Heart left ventricle (tissue), 16 donors: ENCODE measurements at regions not wholly inside any gene's neighbourhood (a gene's known extent, or its start where the extent isn't known, plus 50 kb on each side); places are given as distances from the start of the nearest gene placed in this dataset.

Experiments used
- ATAC-seq, 4 donors: fragments of 200-7000 bp; cut with Tn5 transposase; one replicate each; pipeline ENCODE4 v1.9.1; 2020 to 2022; ENCODE audit warnings: moderate library complexity in 4 of 4, mild to moderate bottlenecking in 3 of 4, moderate number of reproducible peaks in 1 of 4
- DNase-seq, 5 donors: peaks; one replicate each; pipeline ENCODE4 v3.0.0-alpha.2; 2020
- H3K27ac ChIP-seq, 12 donors: fragments of 200-600 bp; sonication (generic) in 4 of 12; one replicate each; pipeline versions ENCODE4 v1.5.0 to v1.8.0; 2016 to 2022; ENCODE audit warnings: mild to moderate bottlenecking in 2 of 12
- H3K27me3 ChIP-seq, 9 donors: fragments of 200-600 bp; sonication (generic) in 2 of 9; one replicate each; pipeline versions ENCODE4 v1.5.1 to v1.8.0; 2016 to 2022; ENCODE audit warnings: mild to moderate bottlenecking in 3 of 9
- H3K36me3 ChIP-seq, 9 donors: fragments of 200-600 bp; sonication (generic) in 2 of 9; one replicate each; pipeline versions ENCODE4 v1.5.0 to v1.8.0; 2018 to 2022; ENCODE audit warnings: mild to moderate bottlenecking in 2 of 9
- H3K4me1 ChIP-seq, 12 donors: fragments of 200-600 bp; sonication (generic) in 4 of 12; one replicate each; pipeline versions ENCODE4 v1.5.0 to v1.8.0; 2016 to 2022; ENCODE audit warnings: mild to moderate bottlenecking in 3 of 12
- H3K4me3 ChIP-seq, 12 donors: fragments of 200-600 bp; sonication (generic) in 4 of 12; one replicate each; pipeline versions ENCODE4 v1.5.0 to v1.8.0; 2017 to 2022; ENCODE audit warnings: mild to moderate bottlenecking in 9 of 12, moderate library complexity in 4 of 12
- H3K9me3 ChIP-seq, 12 donors: fragments of 200-600 bp; sonication (generic) in 4 of 12; one replicate each; pipeline versions ENCODE4 v1.5.0 to v1.8.0; 2016 to 2022; ENCODE audit warnings: mild to moderate bottlenecking in 1 of 12
- POLR2A ChIP-seq, 2 donors: fragments of 450-650 bp; IDR thresholded peaks; one replicate each; pipeline ENCODE4 v1.6.1; 2017; ENCODE audit warnings: antibody characterized with exemption in 2 of 2, mild to moderate bottlenecking in 2 of 2, moderate library complexity in 2 of 2
- WGBS, 4 donors: extraction: QIAGEN DNeasy Blood & Tissue Kit in 2 of 4; methylation state at CpG; one replicate each; pipeline versions ENCODE4 v1.1.5 to v1.1.7; 2013 to 2018; 5-methylcytosine and 5-hydroxymethylcytosine counted together
- intact Hi-C, 10 donors: fragments of 100-400 bp; cut with DNase I; formaldehyde crosslinking; loops; one replicate each; pipeline versions ENCODE4 v1.11.1 to v1.14.2; 2022
- TF ChIP-seq, protein P1 (sequence below), 12 donors: fragments of 200-600 bp; sonication (generic) in 4 of 12; IDR thresholded peaks; one replicate each; pipeline versions ENCODE4 v1.5.0 to v1.8.0; 2018 to 2022; ENCODE audit warnings: antibody characterized with exemption in 12 of 12, mild to moderate bottlenecking in 5 of 12
- donor health status: ischemic (EF 13 %, LVEDD 7.1; RV severe dilation, severe dysfunction).
- donor health status: healthy with polysubstance abuse.
- donor health status: DM: no; HTN: yes; CAD: no.
- donor health status: DM: no; HTN: no; CAD: no.
- donor health status: ischemic (EF 25% LVEDD 6.9; RV normal size, moderate dysfunction).
- donor health status: ischemic (EF 25% LVEDD 5.7; RV mildly dilated, moderate dysfunction).
- donor health status: healthy.
- donor health status: DM: yes; HTN: yes; CAD: no.
- donor health status: ischemic (EF 35%, LVEDD 5.7; RV mildly dilated, moderate dysfunction).
- donor health status: nonischemic (EF 11% LVEDD 7.7; RV severe dilation, severe dysfunction).
- donor health status: DM: yes; HTN: yes; CAD: no.
- donor health status: PGD.
- donor health status: ischemic (EF 29% LVEDD 5.4; RV normal size, mild dysfunction).
- donor health status: nonischemic (EF 23%, LVEDD 6.1; RV moderate dilation, normal function).

DNA sequence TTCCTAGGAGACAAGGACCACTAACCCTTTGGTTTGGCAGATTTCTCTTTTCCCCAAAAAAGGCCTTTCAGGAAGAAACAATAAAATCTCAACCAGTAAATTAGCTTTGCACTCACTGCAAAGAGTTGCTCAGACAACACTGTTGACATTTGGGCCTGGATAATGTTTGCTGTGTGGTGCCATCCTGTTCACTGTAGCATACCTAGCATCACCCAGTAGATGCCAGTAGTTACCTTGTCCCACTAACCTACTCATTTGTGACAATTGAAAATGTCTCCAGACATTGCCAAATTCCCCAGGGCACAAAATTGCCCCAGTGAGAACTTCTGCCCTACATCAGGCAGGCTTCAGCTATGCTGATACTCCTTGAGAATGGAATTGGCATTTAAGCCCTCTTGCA, 177.0 kb upstream of the ERCC4 start:
- no peak overlapping the region for H3K27ac ChIP-seq
- ATAC-seq (no peak), DNase-seq (no peak)
- H3K4me1 ChIP-seq, result no peaks in the 10 kb centered on the region
- no peaks in the 10 kb centered on the region for H3K36me3 ChIP-seq
- no peaks in the 10 kb centered on the region for H3K27me3 ChIP-seq
- no peak overlapping the region for H3K4me3 ChIP-seq
- peaks cover 0 to 14% (median 2%) of the 10 kb centered on the region in 12 donors for H3K9me3 ChIP-seq
- TF ChIP-seq POLR2A (IDR thresholded peaks at IDR 0.05), result no peak
- TF ChIP-seq, protein P1, sequence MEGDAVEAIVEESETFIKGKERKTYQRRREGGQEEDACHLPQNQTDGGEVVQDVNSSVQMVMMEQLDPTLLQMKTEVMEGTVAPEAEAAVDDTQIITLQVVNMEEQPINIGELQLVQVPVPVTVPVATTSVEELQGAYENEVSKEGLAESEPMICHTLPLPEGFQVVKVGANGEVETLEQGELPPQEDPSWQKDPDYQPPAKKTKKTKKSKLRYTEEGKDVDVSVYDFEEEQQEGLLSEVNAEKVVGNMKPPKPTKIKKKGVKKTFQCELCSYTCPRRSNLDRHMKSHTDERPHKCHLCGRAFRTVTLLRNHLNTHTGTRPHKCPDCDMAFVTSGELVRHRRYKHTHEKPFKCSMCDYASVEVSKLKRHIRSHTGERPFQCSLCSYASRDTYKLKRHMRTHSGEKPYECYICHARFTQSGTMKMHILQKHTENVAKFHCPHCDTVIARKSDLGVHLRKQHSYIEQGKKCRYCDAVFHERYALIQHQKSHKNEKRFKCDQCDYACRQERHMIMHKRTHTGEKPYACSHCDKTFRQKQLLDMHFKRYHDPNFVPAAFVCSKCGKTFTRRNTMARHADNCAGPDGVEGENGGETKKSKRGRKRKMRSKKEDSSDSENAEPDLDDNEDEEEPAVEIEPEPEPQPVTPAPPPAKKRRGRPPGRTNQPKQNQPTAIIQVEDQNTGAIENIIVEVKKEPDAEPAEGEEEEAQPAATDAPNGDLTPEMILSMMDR (IDR thresholded peaks at IDR 0.05), result no peak
- intact Hi-C loops, result loop anchor here in 4 of 10 donors (5.0 to 10.0 kb wide), 2 partner anchors 122 to 129 kb away; no protein-coding TSS in a partner anchor

DNA sequence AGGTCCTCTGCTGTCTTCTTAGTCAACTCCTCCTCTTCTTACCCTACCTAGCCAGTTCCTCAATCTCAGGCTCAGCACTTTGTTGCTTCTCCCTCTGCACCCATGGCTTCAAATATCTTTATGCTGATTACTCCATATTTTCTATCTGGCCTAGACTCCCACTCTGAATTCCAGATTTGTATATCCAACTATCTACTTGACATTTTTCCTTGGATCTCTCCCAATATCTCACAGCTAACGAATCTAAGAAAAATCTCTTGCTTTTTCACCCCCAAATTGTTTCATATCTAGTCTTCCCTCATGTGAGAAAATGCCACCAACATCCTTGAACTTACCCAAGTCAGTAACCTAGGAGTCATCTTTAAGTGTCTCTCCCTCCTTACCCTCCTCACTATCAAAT, 176.4 kb upstream of the ERCC4 start:
- 33 to 47% (median 43%) methylated on average over 1 of the region's 1 CpG for WGBS, 4 donors
- H3K27me3 ChIP-seq, result no peaks in the 10 kb centered on the region
- H3K36me3 ChIP-seq, result no peaks in the 10 kb centered on the region
- intact Hi-C loops, result loop anchor here in 4 of 10 donors (5.0 to 10.0 kb wide), 2 partner anchors 121 to 129 kb away; no protein-coding TSS in a partner anchor
- TF ChIP-seq, protein P1 (IDR thresholded peaks at IDR 0.05), result no peak
- no peak for TF ChIP-seq POLR2A (IDR thresholded peaks at IDR 0.05)
- ATAC-seq (no peak), DNase-seq (no peak)
- no peak overlapping the region for H3K4me3 ChIP-seq
- H3K27ac ChIP-seq, result no peak overlapping the region
- no peaks in the 10 kb centered on the region for H3K4me1 ChIP-seq
- peaks cover 0 to 14% (median 2%) of the 10 kb centered on the region in 12 donors for H3K9me3 ChIP-seq

DNA sequence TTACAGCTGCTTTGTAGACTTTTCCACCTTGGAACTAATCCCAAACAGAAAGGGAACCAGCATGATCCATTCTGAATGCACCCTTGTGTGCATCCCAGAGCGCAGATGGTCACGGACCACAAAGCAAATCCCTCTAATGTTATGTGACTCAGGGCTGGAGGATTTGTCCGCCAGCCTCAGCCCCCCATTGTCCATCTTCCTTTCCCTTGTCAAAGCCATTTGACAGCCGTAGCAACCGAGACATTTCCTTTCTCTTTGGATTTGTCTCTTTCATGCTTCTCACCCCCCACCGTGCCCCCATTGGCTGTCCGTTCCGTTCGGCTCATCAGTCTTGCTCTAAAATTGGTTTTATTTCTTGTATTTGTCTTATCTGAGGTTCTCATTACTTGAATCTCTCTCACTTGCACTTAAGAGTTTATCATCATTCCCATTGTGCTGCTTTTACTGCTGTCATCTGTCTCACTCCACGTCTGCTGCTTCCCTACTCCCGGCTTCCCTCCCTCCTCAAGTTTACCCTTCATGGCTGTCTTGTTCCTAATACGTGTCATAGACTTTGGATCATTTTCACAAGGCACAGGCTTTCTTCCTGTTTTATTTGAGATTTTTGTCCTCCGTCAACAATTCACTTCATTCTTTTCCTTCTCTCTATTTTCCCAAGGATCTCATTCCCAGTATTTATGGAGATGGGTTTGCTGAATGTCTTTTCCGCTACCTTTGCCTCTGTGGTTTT, 163.4 kb upstream of the ERCC4 start:
- no peak for DNase-seq
- TF ChIP-seq POLR2A (IDR thresholded peaks at IDR 0.05), result no peak
- TF ChIP-seq, protein P1 (IDR thresholded peaks at IDR 0.05), result no peak
- no peak overlapping the region for H3K27ac ChIP-seq
- 67 to 76% (median 71%) methylated on average over 14 of the region's 14 CpGs for WGBS, 4 donors
- no peaks in the 10 kb centered on the region for H3K9me3 ChIP-seq
- no peaks in the 10 kb centered on the region for H3K4me1 ChIP-seq
- no peak overlapping the region for H3K4me3 ChIP-seq
- no peak for ATAC-seq
- H3K27me3 ChIP-seq, result peaks cover 0 to 6% (median 0%) of the 10 kb centered on the region in 9 donors
- H3K36me3 ChIP-seq, result no peaks in the 10 kb centered on the region
- intact Hi-C loops, result no loop called here

DNA sequence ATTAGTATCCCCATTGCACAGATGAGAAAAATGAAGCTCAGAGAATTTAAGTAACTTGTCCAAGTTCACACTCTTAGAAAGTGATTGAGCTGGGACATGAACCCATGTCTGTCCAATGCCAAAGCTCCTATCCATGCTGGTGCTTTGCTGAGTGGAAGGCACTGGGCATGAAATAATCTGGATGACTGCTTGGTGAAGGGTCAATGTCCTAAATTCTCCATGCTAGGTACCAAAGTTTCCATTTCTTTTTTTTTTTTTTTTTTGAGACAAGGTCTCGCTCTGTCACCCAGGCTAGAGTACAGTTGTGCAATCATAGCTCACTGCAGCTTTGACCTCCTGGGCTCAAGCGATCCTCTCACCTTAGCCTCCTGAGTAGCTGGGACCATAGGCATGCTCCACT, 153.6 kb upstream of the ERCC4 start:
- intact Hi-C loops, result no loop called here

More for the DNA sequence above, 153.6 kb upstream of the ERCC4 start:
- Histone ChIP-seq H3K4me3 (no peak overlapping the region), H3K27me3 (peaks cover 0 to 2% (median 0%) of the 10 kb centered on the region in 9 donors), H3K27ac (no peak overlapping the region), H3K9me3 (no peaks in the 10 kb centered on the region), H3K36me3 (no peaks in the 10 kb centered on the region), H3K4me1 (no peaks in the 10 kb centered on the region)
- no peak for ATAC-seq
- TF ChIP-seq POLR2A (IDR thresholded peaks at IDR 0.05), result no peak
- TF ChIP-seq, protein P1 (IDR thresholded peaks at IDR 0.05), result no peak
- no peak for DNase-seq
- WGBS, 4 donors, result 82 to 94% (median 86%) methylated on average over 2 of the region's 2 CpGs
